WTC11 (cell line): ENCODE measurements at regions not wholly inside any gene's neighbourhood (a gene's known extent, or its start where the extent isn't known, plus 50 kb on each side); places are given as distances from the start of the nearest gene placed in this dataset.

Experiments
- ATAC-seq: fragments of 200-7000 bp; cut with Tn5 transposase; 2 replicates; pipeline ENCODE4 v1.10.0; 2021; ENCODE audit warnings: mild to moderate bottlenecking, moderate library complexity
- CTCF ChIA-PET: fragments of 300-600 bp; sonication (Branson Sonifier 250); formaldehyde crosslinking; loops from one replicate; lab custom pipeline; 2021; ENCODE audit warnings: antibody characterized with exemption; lab: Charles Lee
- POLR2A ChIA-PET: fragments of 350-600 bp; sonication (Branson Sonifier 250); formaldehyde crosslinking; loops from one replicate; lab custom pipeline; 2021; ENCODE audit warnings: antibody characterized with exemption; lab: Charles Lee
- DNase-seq: peaks from one replicate; pipeline ENCODE4 v3.0.0; 2021; ENCODE audit warnings: low spot score
- H3K27ac Mint-ChIP-seq: 2 replicates; pipeline ENCODE4 v1.8.0; 2021; ENCODE audit warnings: mixed read lengths
- H3K27me3 Mint-ChIP-seq: 2 replicates; pipeline ENCODE4 v1.8.0; 2021; ENCODE audit warnings: low read depth, mild to moderate bottlenecking, moderate library complexity, mixed read lengths
- H3K36me3 Mint-ChIP-seq: 2 replicates; pipeline ENCODE4 v1.8.0; 2021; ENCODE audit warnings: mixed read lengths
- H3K4me1 Mint-ChIP-seq: 2 replicates; pipeline ENCODE4 v1.8.0; 2022; ENCODE audit warnings: mixed read lengths
- H3K4me3 Mint-ChIP-seq: 2 replicates; pipeline ENCODE4 v1.8.0; 2021; ENCODE audit warnings: mild to moderate bottlenecking, moderate library complexity, mixed read lengths
- H3K9me3 Mint-ChIP-seq: 2 replicates; pipeline ENCODE4 v1.8.0; 2021; ENCODE audit warnings: mixed read lengths
- ATF3 ChIP-seq: sonication (generic); formaldehyde crosslinking; conservative IDR thresholded peaks from 2 replicates; pipeline ENCODE4 v1.8.1; 2022; ENCODE audit warnings: mild to moderate bottlenecking, missing genetic modification reagents
- E2F4 ChIP-seq: sonication (generic); formaldehyde crosslinking; IDR thresholded peaks from 2 replicates; pipeline ENCODE4 v1.8.1; 2022; ENCODE audit warnings: low read depth, mild to moderate bottlenecking, moderate library complexity, missing genetic modification reagents, borderline replicate concordance
- FOXK1 ChIP-seq: sonication (generic); formaldehyde crosslinking; IDR thresholded peaks from 2 replicates; pipeline ENCODE4 v1.8.0; 2022; ENCODE audit warnings: mild to moderate bottlenecking, moderate library complexity, missing genetic modification reagents
- IRF1 ChIP-seq: sonication (generic); formaldehyde crosslinking; IDR thresholded peaks from 2 replicates; pipeline ENCODE4 v1.8.0; 2023; ENCODE audit warnings: missing genetic modification reagents
- JUN ChIP-seq: sonication (generic); formaldehyde crosslinking; IDR thresholded peaks from 2 replicates; pipeline ENCODE4 v1.8.0; 2023; ENCODE audit warnings: mild to moderate bottlenecking, missing genetic modification reagents
- MXD4 ChIP-seq: fragments of 250-450 bp; sonication (Bioruptor Pico); IDR thresholded peaks from 2 replicates; pipeline ENCODE4 v1.8.0; 2021; ENCODE audit warnings: mild to moderate bottlenecking, moderate library complexity, borderline replicate concordance
- NFATC4 ChIP-seq: fragments of 250-450 bp; sonication (Bioruptor Pico); IDR thresholded peaks from 2 replicates; pipeline ENCODE4 v1.9.0; 2021; ENCODE audit warnings: mild to moderate bottlenecking
- NR2C2 ChIP-seq: sonication (generic); formaldehyde crosslinking; IDR thresholded peaks from 2 replicates; pipeline ENCODE4 v1.8.0; 2022; ENCODE audit warnings: mild to moderate bottlenecking, missing genetic modification reagents
- NR3C1 ChIP-seq: sonication (generic); formaldehyde crosslinking; conservative IDR thresholded peaks from 2 replicates; pipeline ENCODE4 v1.8.1; 2023; ENCODE audit warnings: low read depth, mild to moderate bottlenecking, missing genetic modification reagents
- PRDM15 ChIP-seq: sonication (generic); formaldehyde crosslinking; IDR thresholded peaks from 2 replicates; pipeline ENCODE4 v1.8.0; 2022; ENCODE audit warnings: missing genetic modification reagents
- RELA ChIP-seq: sonication (generic); formaldehyde crosslinking; IDR thresholded peaks from 2 replicates; pipeline ENCODE4 v1.8.1; 2022; ENCODE audit warnings: missing genetic modification reagents, mild to moderate bottlenecking, borderline replicate concordance
- ZBTB21 ChIP-seq: sonication (generic); formaldehyde crosslinking; IDR thresholded peaks from 2 replicates; pipeline ENCODE4 v1.8.1; 2023; ENCODE audit warnings: mild to moderate bottlenecking, missing genetic modification reagents, borderline replicate concordance
- ZNF317 ChIP-seq: sonication (generic); formaldehyde crosslinking; IDR thresholded peaks from 2 replicates; pipeline ENCODE4 v1.8.1; 2023; ENCODE audit warnings: low read depth, mild to moderate bottlenecking, moderate library complexity, missing genetic modification reagents, borderline replicate concordance
- ZNF671 ChIP-seq: fragments of 250-450 bp; sonication (Bioruptor Pico); IDR thresholded peaks from 2 replicates; pipeline ENCODE4 v1.8.0; 2021; ENCODE audit warnings: mild to moderate bottlenecking
- TF ChIP-seq, protein P1 (sequence below): sonication (generic); formaldehyde crosslinking; IDR thresholded peaks from 2 replicates; pipeline ENCODE4 v1.8.1; 2023; ENCODE audit warnings: mild to moderate bottlenecking, missing genetic modification reagents, borderline replicate concordance
- TF ChIP-seq, protein P2 (sequence below): sonication (generic); formaldehyde crosslinking; IDR thresholded peaks from 2 replicates; pipeline ENCODE4 v1.8.1; 2023; ENCODE audit warnings: mild to moderate bottlenecking, missing genetic modification reagents, moderate library complexity

DNA sequence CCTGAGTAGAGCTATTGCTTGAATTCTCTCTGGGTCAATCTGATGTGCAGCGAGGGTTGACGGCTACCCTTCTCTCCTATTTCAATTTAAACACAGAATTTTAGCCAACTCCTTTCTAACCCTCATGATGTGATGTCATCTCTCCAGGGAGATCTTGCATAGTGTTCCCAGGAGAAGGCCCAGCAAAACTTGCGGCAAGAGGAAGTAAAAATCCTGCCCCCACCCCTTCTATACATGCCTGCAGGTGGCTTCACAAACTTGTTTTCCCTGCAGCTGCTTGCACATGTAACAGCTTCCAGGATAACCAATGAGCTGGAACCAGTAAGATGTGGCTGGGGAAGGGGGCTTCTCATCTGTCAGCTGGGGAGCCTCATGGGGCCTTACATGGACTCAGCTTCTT is 169.3 kb upstream of the CDH4 start (continued):
- TF ChIP-seq, protein P1, sequence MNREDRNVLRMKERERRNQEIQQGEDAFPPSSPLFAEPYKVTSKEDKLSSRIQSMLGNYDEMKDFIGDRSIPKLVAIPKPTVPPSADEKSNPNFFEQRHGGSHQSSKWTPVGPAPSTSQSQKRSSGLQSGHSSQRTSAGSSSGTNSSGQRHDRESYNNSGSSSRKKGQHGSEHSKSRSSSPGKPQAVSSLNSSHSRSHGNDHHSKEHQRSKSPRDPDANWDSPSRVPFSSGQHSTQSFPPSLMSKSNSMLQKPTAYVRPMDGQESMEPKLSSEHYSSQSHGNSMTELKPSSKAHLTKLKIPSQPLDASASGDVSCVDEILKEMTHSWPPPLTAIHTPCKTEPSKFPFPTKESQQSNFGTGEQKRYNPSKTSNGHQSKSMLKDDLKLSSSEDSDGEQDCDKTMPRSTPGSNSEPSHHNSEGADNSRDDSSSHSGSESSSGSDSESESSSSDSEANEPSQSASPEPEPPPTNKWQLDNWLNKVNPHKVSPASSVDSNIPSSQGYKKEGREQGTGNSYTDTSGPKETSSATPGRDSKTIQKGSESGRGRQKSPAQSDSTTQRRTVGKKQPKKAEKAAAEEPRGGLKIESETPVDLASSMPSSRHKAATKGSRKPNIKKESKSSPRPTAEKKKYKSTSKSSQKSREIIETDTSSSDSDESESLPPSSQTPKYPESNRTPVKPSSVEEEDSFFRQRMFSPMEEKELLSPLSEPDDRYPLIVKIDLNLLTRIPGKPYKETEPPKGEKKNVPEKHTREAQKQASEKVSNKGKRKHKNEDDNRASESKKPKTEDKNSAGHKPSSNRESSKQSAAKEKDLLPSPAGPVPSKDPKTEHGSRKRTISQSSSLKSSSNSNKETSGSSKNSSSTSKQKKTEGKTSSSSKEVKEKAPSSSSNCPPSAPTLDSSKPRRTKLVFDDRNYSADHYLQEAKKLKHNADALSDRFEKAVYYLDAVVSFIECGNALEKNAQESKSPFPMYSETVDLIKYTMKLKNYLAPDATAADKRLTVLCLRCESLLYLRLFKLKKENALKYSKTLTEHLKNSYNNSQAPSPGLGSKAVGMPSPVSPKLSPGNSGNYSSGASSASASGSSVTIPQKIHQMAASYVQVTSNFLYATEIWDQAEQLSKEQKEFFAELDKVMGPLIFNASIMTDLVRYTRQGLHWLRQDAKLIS (CRISPR knock-in tag): no peak
- TF ChIP-seq NFATC4 (CRISPR knock-in tag) (no peak), NR3C1 (CRISPR knock-in tag) (no peak), ZNF671 (CRISPR knock-in tag) (no peak)

GRCh38 chr20:61083431-61083830 is 168.6 kb upstream of the CDH4 start:
- no peak for ATAC-seq
- ChIA-PET CTCF (no interaction called here), POLR2A (no interaction called here)
- H3K27me3 Mint-ChIP-seq: peaks cover 93% of the 10 kb centered on the region
- H3K36me3 Mint-ChIP-seq: peaks cover 13% of the 10 kb centered on the region; the same call in 1 of the 2 replicates
- TF ChIP-seq ZBTB21 (CRISPR knock-in tag) (no peak), JUN (no peak), ZNF671 (CRISPR knock-in tag) (no peak), E2F4 (no peak), ZNF317 (CRISPR knock-in tag) (no peak), NR2C2 (CRISPR knock-in tag) (no peak), IRF1 (no peak), MXD4 (no peak), PRDM15 (CRISPR knock-in tag) (no peak), FOXK1 (CRISPR knock-in tag) (no peak), ATF3 (CRISPR knock-in tag) (no peak), RELA (no peak)
- TF ChIP-seq, protein P2, sequence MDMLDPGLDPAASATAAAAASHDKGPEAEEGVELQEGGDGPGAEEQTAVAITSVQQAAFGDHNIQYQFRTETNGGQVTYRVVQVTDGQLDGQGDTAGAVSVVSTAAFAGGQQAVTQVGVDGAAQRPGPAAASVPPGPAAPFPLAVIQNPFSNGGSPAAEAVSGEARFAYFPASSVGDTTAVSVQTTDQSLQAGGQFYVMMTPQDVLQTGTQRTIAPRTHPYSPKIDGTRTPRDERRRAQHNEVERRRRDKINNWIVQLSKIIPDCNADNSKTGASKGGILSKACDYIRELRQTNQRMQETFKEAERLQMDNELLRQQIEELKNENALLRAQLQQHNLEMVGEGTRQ (CRISPR knock-in tag): no peak
- DNase-seq: no peak
- no peak overlapping the region for H3K4me3 Mint-ChIP-seq
- H3K9me3 Mint-ChIP-seq: peaks cover 46% of the 10 kb centered on the region
- no peaks in the 10 kb centered on the region for H3K4me1 Mint-ChIP-seq
- H3K27ac Mint-ChIP-seq: no peak overlapping the region
